ENCODE measurements at regions not wholly inside any gene's neighbourhood (a gene's known extent, or its start where the extent isn't known, plus 50 kb on each side); places are given as distances from the start of the nearest gene placed in this dataset.

DNA sequence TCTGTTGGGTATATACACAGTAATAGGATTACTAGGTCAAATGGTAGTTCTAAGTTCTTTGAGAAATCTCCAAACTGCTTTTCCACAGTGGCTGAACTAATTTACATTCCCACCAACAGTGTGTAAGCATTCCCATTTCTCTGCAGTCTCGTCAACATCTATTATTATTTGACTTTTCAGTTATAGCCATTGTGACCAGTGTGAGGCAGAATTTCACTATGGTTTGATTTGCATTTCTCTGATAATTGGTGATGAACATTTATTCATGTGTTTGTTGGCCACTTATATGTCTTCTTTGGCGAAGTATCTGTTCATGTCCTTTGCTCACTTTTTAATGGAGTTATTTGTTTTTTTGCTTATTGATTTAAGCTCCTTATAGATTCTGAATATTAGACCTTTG lies 596.2 kb upstream of the DAB2 start:
- Histone ChIP-seq H3K9me3 (no peaks in the 10 kb centered on the region), H3K27me3 (no peaks in the 10 kb centered on the region), H3K4me1 (no peaks in the 10 kb centered on the region), H3K36me3 (no peaks in the 10 kb centered on the region), H3K27ac (no peak overlapping the region), H3K4me3 (no peak overlapping the region)
- WGBS, 2 donors (ENCODE audit: low coverage in 1 of 2), result 71 to 90% methylated on average over 2 of the region's 2 CpGs
- no peak for DNase-seq
- intact Hi-C loops (cut with DNase I; ENCODE audit: low total_unique reads), result no loop called here
- in situ Hi-C loops (cut with MboI; ENCODE audit: low pct_ligation_motif_present in 1 of 4, low pct_unique_long_range_greater_than_20kb in 1 of 4, low sequenced_read_pairs in 3 of 4), result no loop called here
- TF ChIP-seq POLR2AphosphoS5 (IDR thresholded peaks at IDR 0.05), result no peak
- TF ChIP-seq, protein P1, sequence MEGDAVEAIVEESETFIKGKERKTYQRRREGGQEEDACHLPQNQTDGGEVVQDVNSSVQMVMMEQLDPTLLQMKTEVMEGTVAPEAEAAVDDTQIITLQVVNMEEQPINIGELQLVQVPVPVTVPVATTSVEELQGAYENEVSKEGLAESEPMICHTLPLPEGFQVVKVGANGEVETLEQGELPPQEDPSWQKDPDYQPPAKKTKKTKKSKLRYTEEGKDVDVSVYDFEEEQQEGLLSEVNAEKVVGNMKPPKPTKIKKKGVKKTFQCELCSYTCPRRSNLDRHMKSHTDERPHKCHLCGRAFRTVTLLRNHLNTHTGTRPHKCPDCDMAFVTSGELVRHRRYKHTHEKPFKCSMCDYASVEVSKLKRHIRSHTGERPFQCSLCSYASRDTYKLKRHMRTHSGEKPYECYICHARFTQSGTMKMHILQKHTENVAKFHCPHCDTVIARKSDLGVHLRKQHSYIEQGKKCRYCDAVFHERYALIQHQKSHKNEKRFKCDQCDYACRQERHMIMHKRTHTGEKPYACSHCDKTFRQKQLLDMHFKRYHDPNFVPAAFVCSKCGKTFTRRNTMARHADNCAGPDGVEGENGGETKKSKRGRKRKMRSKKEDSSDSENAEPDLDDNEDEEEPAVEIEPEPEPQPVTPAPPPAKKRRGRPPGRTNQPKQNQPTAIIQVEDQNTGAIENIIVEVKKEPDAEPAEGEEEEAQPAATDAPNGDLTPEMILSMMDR (IDR thresholded peaks at IDR 0.05), result peak in 2 of 5 experiments; percentile 16 to 17

DNA sequence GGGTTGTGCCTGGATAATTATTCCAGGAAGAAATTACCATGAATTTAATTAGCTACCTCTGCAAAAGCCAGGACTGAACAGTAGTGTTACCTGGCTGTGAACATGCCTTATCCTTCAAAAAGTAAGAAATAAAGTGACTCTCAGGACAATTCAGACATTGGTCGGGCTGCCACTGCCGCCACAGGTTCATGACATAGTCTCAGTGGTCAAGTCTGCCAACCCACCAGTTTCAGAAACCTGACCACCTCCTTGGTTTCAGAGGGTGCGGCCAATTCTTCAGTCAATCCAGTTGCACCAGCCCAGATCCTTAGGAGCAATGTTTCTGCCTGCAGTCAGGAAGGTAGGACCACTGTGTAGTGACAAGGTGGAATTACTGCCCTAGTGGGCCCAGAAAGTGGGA lies 593.1 kb upstream of the DAB2 start:
- TF ChIP-seq POLR2AphosphoS5 (IDR thresholded peaks at IDR 0.05) (no peak), POLR2A (IDR thresholded peaks at IDR 0.05) (no peak), EP300 (IDR thresholded peaks at IDR 0.05; ENCODE audit: low read depth) (no peak)
- TF ChIP-seq, protein P1 (IDR thresholded peaks at IDR 0.05), result no peak
- no peaks in the 10 kb centered on the region for H3K27me3 ChIP-seq

GRCh38 chr5:40017135-40017534 lies 592.4 kb upstream of the DAB2 start:
- Histone ChIP-seq H3K27ac (no peak overlapping the region), H3K4me1 (no peaks in the 10 kb centered on the region), H3K4me3 (no peak overlapping the region), H3K27me3 (no peaks in the 10 kb centered on the region), H3K36me3 (no peaks in the 10 kb centered on the region), H3K9me3 (no peaks in the 10 kb centered on the region)
- in situ Hi-C loops (cut with MboI; ENCODE audit: low pct_ligation_motif_present in 1 of 4, low pct_unique_long_range_greater_than_20kb in 1 of 4, low sequenced_read_pairs in 3 of 4), result no loop called here
- TF ChIP-seq POLR2A (IDR thresholded peaks at IDR 0.05) (no peak), POLR2AphosphoS5 (IDR thresholded peaks at IDR 0.05) (no peak), EP300 (IDR thresholded peaks at IDR 0.05; ENCODE audit: low read depth) (no peak)
- TF ChIP-seq, protein P1 (IDR thresholded peaks at IDR 0.05), result no peak
- intact Hi-C loops (cut with DNase I; ENCODE audit: low total_unique reads), result no loop called here
- 72% methylated on average over 1 of the region's 1 CpG; no CpG with 5 or more reads in 1 of the 2 donors for WGBS, 2 donors (ENCODE audit: low coverage in 1 of 2)
- no peak for DNase-seq

More for the DNA sequence above, 593.1 kb upstream of the DAB2 start:
- in situ Hi-C loops (cut with MboI; ENCODE audit: low pct_ligation_motif_present in 1 of 4, low pct_unique_long_range_greater_than_20kb in 1 of 4, low sequenced_read_pairs in 3 of 4) (no loop called here), intact Hi-C loops (cut with DNase I; ENCODE audit: low total_unique reads) (no loop called here)
- Histone ChIP-seq H3K9me3 (no peaks in the 10 kb centered on the region), H3K4me1 (no peaks in the 10 kb centered on the region), H3K36me3 (no peaks in the 10 kb centered on the region), H3K4me3 (no peak overlapping the region), H3K27ac (no peak overlapping the region)
- DNase-seq, result no peak
- 87% methylated on average over 3 of the region's 3 CpGs; no CpG with 5 or more reads in 1 of the 2 donors for whole genome bisulfite sequencing, 2 donors (ENCODE audit: low coverage in 1 of 2)

DNA sequence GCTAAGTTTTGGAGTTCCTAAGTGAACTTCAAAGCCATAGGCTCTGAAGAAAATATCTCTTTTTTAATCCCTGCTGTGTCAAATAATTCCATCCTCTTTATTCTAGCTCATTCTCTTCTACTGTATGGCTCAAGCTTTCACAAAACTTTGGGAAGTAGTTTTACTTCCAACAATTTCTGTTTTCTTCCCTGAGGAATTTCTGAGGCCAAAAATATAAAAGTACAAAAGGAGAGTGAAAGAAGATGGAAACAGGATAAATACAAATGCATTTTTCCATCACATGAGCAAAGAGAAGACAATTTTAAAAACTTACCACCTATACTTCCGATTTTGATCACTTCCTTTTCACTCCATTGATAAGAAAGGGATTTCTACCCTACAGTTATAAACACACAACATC lies 585.7 kb upstream of the DAB2 start:
- no peaks in the 10 kb centered on the region for H3K36me3 ChIP-seq
- WGBS, 2 donors (ENCODE audit: low coverage in 1 of 2), result 0 to 60% methylated on average over 1 of the region's 1 CpG
- intact Hi-C loops (cut with DNase I; ENCODE audit: low total_unique reads), result no loop called here
- in situ Hi-C loops (cut with MboI; ENCODE audit: low pct_ligation_motif_present in 1 of 4, low pct_unique_long_range_greater_than_20kb in 1 of 4, low sequenced_read_pairs in 3 of 4), result no loop called here
- H3K27me3 ChIP-seq, result no peaks in the 10 kb centered on the region
- DNase-seq, result no peak
- no peak overlapping the region for H3K27ac ChIP-seq
- no peak overlapping the region for H3K4me3 ChIP-seq
- no peaks in the 10 kb centered on the region for H3K4me1 ChIP-seq
- TF ChIP-seq POLR2A (IDR thresholded peaks at IDR 0.05) (no peak), EP300 (IDR thresholded peaks at IDR 0.05; ENCODE audit: low read depth) (no peak), POLR2AphosphoS5 (IDR thresholded peaks at IDR 0.05) (no peak)
- peaks cover 0 to 5% of the 10 kb centered on the region in 2 donors for H3K9me3 ChIP-seq

DNA sequence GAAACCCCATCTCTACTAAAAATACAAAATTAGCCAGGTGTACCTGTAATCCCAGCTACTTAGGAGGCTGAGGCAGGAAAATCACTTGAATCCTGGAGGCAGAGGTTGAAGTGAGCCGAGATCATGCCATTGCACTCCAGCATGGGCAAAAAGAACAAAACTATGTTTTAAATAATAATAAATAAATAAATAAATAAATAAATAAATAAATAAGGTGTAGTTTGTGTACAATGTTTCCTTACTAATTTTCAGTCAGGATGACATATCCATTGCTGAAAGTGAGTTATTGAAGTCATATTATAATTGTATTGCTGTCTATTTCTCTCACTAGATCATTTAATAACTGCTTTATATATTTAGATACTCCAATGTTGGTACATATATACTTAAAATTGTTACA lies 581.5 kb upstream of the DAB2 start:
- peaks cover 5 to 7% of the 10 kb centered on the region in 2 donors for H3K9me3 ChIP-seq
- 78 to 100% methylated on average over 1 of the region's 1 CpG for WGBS, 2 donors (ENCODE audit: low coverage in 1 of 2)
- intact Hi-C loops (cut with DNase I; ENCODE audit: low total_unique reads), result no loop called here
- H3K36me3 ChIP-seq, result no peaks in the 10 kb centered on the region
- H3K27ac ChIP-seq, result no peak overlapping the region
- H3K4me3 ChIP-seq, result no peak overlapping the region
- TF ChIP-seq, protein P1 (IDR thresholded peaks at IDR 0.05), result no peak
- TF ChIP-seq POLR2A (IDR thresholded peaks at IDR 0.05), result no peak
- TF ChIP-seq POLR2AphosphoS5 (IDR thresholded peaks at IDR 0.05), result no peak
- TF ChIP-seq EP300 (IDR thresholded peaks at IDR 0.05; ENCODE audit: low read depth), result no peak
- in situ Hi-C loops (cut with MboI; ENCODE audit: low pct_ligation_motif_present in 1 of 4, low pct_unique_long_range_greater_than_20kb in 1 of 4, low sequenced_read_pairs in 3 of 4), result no loop called here
- no peaks in the 10 kb centered on the region for H3K27me3 ChIP-seq
- H3K4me1 ChIP-seq, result no peaks in the 10 kb centered on the region
- DNase-seq, result no peak

Data from transverse colon (tissue), 4 donors.